MM.1S (cell line): ENCODE measurements at regions not wholly inside any gene's neighbourhood (a gene's known extent, or its start where the extent isn't known, plus 50 kb on each side); places are given as distances from the start of the nearest gene placed in this dataset.

Experiments
- CTCF ChIP-seq: fragments of 300-600 bp; sonication (generic); IDR thresholded peaks from 2 replicates; pipeline ENCODE4 v1.5.1; 2016; ENCODE audit warnings: antibody characterized with exemption, low read length, mixed read lengths
- EZH2 ChIP-seq: fragments of 300-600 bp; sonication (generic); optimal IDR thresholded peaks from 2 replicates; pipeline ENCODE3; 2017; ENCODE audit warnings: low read depth, mild to moderate bottlenecking, antibody characterized with exemption, low read length, mixed read lengths
- EZH2phosphoT487 ChIP-seq: fragments of 300-600 bp; sonication (generic); IDR thresholded peaks from 2 replicates; pipeline ENCODE4 v1.6.1; 2018; ENCODE audit warnings: antibody characterized with exemption, low read length

GRCh38 chr17:63139356-63139755 is 173.3 kb downstream of the TANC2 start:
- TF ChIP-seq CTCF: no peak
- TF ChIP-seq EZH2phosphoT487: no peak
- no peak for TF ChIP-seq EZH2
